Dedifferentiated amniotic fluid mesenchymal stem cell (primary cell): ENCODE measurements at regions not wholly inside any gene's neighbourhood (a gene's known extent, or its start where the extent isn't known, plus 50 kb on each side); places are given as distances from the start of the nearest gene placed in this dataset.

ENCODE experiments used
- DNase-seq: peaks from one replicate; pipeline ENCODE4 v3.0.0-alpha.2; 2016; ENCODE audit errors: extremely low spot score

- no peak for DNase-seq
These were observed 317.0 kb upstream of the JAG1 start for GRCh38 chr20:10990625-10991382.

- peak; percentile 32 for DNase-seq
These were observed 318.9 kb upstream of the JAG1 start for GRCh38 chr20:10992731-10993130.

GRCh38 chr20:10994991-10995700 is 321.3 kb upstream of the JAG1 start:
- DNase-seq: no peak

DNA sequence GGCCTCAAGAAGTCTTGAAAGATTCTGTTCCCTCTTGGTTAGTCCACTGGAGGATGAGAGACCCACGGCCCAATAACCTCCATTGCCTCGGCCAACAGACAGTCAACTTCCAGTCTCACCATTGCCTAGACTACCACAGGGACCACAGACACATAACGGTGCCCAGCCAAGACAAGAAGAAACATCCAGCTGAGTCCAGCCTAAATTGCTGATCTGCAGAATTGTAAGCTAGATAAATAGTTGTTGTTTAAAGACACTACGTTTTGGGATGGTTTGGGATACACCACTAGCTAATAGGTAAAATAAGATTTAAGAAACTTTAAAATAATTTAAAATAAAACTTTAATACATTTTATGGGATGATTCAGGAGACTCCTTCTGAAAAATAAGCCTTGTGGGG is 324.7 kb upstream of the JAG1 start:
- DNase-seq: no peak

GRCh38 chr20:11000416-11000815 is 326.6 kb upstream of the JAG1 start:
- no peak for DNase-seq

- DNase-seq: no peak
These were observed 327.5 kb upstream of the JAG1 start for GRCh38 chr20:11001302-11001701.

DNA sequence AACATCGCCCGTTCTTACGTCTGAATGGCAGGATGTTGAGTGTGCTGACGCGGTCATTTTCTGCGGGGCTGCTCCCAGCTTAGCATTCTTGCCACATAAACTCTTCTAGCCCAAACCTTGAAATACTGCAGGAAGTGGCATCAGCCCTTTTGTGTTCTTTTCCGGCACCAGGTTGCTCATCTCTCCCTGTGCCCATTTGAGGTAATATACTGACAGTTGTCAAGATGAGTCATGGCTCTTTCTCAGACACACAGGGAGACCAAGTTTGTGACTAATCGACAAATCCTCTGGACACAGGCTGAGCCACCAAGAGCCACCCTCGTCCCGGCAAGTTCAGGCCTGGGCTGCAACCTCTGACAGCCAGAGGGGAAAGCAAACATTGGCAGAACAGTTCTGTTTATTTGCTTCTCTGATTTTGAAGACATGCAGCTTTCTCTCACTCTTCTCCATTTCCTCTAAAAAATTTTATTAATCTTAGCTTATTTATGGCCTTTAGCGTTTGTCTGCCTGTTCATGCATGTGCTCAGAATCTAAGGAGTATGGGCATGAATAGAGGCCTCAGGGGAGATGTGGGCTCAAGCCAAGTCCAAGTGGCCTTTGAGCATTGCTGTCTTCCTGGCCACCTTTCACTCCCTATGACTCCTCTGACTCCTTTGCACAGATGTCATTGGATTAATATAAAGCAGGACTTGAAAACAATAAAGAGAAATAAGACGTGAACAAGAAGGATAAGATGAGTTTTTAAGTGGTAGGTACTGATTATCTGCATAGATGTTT is 328.2 kb upstream of the JAG1 start:
- DNase-seq: peak; percentile 26

DNA sequence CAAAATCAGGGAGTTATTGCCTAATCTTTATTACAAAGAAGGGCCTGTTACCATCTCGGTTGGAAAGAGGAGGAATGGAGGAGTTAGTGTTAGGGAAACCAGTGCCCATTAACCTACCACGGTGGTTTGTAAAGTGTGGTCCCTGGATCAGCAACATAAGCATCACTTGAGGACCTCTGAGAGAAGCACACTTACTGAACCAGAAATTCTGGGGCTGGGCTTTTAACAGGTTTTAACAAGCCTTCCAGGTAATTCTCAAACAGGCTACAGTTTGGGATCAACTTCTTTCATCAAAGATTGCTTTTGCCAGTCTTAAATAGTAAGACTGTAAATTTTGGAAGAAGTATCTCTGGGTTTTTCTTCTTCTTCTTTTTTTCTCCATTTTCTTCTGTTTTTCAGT is 329.5 kb upstream of the JAG1 start:
- DNase-seq: no peak

GRCh38 chr20:11008444-11009033 is 334.7 kb upstream of the JAG1 start:
- no peak for DNase-seq

DNA sequence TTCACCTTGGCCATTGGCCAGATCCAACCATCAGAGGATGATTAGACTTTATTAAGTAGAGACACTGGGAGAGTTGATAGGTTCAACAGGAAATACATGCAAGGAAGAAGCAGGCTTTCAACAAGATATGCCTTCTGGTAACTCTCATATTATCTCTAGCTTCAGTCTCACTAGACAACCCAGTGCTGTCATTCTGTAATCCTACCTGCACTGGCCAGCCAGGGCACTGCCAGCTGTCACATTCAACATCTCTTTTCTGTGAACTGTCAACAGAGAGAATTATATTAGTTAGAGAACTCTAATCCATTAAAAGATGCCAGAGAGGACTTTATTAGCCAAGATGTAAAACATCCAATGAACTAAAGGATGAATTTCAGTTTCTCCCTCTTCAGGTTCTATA is 337.9 kb upstream of the JAG1 start:
- no peak for DNase-seq

DNA sequence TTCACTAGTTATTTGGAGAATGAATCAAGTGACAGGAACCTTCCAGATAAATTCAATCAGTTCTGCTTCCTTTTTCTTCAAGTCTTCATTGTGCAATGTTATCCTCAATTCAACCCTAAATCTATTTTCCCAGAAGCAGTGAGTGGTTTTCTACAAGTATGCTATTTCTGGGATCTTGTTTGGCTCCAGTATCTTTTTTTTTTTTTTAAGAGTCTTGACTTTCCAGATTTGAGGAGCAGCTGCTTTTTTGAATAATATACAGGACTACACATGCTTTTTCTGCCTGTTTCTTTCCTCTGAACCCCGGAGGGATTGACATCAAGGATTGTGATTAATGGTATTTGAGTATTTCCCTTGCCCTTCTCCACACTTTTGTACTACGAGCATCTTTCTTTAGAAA is 339.2 kb upstream of the JAG1 start:
- DNase-seq: peak; percentile 69

DNA sequence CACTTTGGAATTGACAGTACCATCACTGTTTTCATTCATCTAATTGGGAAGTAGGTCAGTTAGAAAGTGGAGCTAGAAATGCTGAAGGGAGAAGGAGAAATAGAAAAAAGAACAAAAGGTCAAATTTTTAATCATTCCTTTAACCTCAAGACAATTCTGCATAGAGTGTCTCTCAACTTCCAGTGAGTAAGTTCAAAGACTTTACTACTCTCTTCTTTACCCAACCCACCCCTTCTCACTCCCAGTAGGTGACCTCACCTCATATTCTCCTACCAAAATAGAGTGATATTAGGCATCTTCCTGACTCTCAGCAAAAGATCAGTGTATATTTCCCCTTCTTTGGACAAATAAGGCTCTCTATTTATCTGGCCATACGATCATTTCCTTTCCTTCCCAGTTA is 340.0 kb upstream of the JAG1 start:
- no peak for DNase-seq

DNA sequence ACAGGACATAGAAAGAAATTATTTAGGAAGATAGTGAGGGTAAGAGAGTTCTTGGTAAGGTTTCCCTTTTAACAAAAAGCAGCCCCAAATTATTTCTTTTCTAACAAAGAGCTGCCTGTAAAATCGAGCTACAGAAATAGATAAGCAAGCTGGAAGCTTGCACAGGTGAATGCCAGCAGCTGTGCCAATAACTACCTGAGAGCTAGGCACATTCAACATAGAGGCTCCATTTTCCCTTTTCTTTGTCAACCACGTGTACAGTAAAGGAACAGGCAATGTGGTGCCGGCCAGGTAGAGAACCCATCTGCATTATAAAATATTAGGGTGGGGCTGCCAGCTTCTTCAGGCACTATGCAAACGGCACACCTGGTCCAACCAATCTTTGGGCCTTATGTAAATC is 341.6 kb upstream of the JAG1 start:
- no peak for DNase-seq

DNA sequence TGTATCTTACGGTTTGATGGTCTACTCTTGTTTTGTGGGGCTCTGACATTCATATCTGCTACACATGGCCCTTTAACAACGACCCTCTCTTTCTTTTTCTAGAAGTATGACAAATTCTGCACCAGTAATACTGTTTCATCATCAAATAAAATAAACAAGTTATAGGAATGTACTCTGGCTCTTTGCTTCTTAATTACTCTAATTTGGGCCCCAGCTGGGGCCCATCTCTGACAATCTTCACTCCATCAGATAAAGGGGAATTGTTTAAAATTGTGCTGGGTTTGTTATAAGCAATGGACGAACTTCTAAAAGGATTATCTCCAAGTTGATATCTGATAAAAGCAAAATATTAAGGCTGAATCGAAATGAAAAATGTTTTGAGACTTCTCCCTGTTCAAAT is 343.6 kb upstream of the JAG1 start:
- no peak for DNase-seq

DNA sequence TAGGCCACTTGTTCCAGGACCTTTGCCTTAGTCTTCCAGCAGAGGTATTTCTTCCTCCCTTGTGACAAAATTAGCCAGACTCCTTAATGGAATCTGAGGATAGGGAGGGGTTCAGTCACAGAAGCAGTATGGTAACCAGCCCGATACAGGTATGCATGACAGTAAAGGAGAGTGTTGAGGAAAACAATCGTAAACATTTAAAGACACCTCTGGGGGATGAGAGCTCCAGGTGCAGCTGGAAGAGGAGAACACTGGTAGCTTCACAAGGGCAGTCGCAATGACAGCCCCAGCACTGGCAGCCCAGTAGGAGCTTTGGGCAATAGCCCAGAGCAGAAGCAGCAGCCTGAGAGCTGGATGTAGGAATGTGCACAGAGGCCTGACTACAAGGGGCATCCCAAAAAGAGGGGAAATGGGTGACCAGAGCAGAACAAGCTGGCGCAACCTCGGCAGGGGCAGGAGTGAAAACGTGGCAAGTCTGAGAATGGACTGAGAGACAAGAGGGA is 344.9 kb upstream of the JAG1 start:
- no peak for DNase-seq

DNA sequence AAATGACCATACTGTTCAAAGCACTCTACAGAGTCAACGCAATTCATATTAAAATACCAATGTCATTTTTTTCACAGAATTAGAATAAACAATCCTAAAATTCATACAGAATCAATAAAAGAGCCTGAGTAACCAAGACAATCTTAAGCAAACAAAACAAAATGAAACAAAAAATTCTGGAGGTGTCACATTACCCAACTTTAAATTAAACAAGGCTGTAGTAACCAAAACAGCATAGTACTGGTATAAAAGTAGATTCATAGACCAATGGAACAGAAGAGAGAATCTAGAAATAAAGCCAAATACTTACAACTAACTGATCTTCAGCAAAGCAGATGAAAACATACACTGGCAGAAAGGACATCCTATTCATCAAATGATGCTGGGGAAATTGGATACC is 346.9 kb upstream of the JAG1 start:
- no peak for DNase-seq

DNA sequence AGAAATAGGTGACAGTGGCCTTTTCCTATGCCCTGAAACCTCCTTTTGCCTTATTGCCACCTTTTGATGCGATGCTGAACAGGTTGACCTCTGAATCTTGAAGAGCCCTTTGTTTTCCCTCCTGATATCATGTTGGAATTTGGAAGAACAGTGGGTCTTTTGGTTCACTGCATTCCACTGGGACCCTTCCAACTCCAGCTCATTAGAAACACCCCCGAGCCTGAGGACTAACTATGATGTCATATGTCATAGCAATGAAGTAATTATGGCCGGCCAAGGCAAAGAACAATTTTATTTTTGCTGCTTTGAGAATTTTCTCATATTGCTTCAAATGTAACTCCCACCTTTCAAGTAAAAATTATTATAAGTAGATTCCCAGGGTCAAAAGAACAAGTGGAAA is 353.4 kb upstream of the JAG1 start:
- no peak for DNase-seq

- no peak for DNase-seq
These were observed 356.6 kb upstream of the JAG1 start for GRCh38 chr20:11030351-11030750.

- DNase-seq: no peak
These were observed 357.5 kb upstream of the JAG1 start for GRCh38 chr20:11031300-11031699.

GRCh38 chr20:11032611-11033010 is 358.8 kb upstream of the JAG1 start:
- DNase-seq: no peak

DNA sequence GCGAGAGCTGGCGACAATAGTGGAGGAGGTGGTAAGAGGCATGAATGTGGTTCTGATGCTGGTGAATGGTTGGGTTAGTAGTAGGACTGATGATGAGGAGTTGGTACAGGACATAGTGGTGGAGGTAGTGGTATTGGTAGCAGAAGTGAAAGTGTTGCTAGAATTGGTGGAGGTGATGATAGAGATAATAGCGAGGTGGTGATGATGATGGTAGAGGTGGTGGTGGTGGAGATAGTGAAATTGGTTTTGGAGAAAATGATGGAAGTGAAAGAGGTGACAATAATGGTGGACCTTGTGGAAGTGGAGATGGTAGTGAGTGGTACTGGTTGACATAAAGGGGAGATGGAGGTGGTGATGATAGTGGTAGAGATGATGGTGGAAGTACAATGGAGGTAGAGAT is 360.2 kb upstream of the JAG1 start:
- no peak for DNase-seq

DNA sequence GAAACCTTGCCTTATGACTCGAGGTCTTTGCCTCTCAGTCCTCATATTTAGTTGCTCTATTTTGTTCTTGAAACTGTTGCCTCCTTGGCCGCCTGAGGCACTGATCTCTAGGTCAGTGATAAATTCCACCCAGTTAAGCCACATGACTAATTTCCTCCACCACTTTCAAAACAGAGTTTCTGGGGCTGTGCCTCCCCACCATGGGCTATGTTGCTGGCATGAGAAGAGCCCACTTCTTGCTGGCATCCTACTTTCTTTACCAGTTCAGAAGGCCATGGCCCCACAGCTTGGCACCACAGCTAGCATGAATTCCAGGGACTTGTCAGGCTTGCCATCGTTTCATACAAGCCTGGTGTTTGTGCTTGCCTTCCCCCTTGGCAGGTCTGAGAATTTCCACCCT is 361.4 kb upstream of the JAG1 start:
- DNase-seq: no peak
